ENCODE measurements at regions not wholly inside any gene's neighbourhood (a gene's known extent, or its start where the extent isn't known, plus 50 kb on each side); places are given as distances from the start of the nearest gene placed in this dataset.

DNA sequence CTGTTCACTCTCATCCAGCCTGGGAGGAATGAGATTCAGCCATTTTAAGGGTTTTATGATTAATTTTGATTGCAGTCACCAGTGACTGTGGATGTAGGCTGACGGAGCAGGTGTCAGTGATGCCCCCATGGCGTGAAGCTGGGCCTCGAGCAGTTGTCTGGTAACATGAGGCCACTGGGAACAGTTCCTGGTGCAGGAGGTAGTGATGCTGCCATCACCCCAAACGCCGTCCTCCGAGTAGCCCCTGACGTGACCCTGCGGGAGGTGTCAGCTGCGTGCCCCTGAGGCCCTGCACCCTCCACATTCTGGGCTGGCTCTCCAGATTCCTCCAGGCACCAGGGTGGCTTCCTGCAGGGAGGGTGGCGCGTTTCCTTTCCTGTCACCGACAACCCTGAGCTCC, 277.2 kb downstream of the TEX29 start:
- ATAC-seq (no peak), DNase-seq (no peak)
- no peaks in the 10 kb centered on the region for H3K9me3 Mint-ChIP-seq
- no peaks in the 10 kb centered on the region for H3K36me3 Mint-ChIP-seq (ENCODE audit: low read depth)
- no peak overlapping the region for H3K27ac Mint-ChIP-seq
- H3K4me1 Mint-ChIP-seq: no peaks in the 10 kb centered on the region
- H3K27me3 Mint-ChIP-seq: no peaks in the 10 kb centered on the region
- H3K4me3 Mint-ChIP-seq: no peak overlapping the region

GRCh38 chr13:111598747-111599146, 278.3 kb downstream of the TEX29 start:
- ATAC-seq (no peak), DNase-seq (no peak)
- H3K4me1 Mint-ChIP-seq: no peaks in the 10 kb centered on the region
- H3K9me3 Mint-ChIP-seq: no peaks in the 10 kb centered on the region
- H3K4me3 Mint-ChIP-seq: no peak overlapping the region
- no peaks in the 10 kb centered on the region for H3K27me3 Mint-ChIP-seq
- H3K36me3 Mint-ChIP-seq (ENCODE audit: low read depth): no peaks in the 10 kb centered on the region
- H3K27ac Mint-ChIP-seq: no peak overlapping the region

DNA sequence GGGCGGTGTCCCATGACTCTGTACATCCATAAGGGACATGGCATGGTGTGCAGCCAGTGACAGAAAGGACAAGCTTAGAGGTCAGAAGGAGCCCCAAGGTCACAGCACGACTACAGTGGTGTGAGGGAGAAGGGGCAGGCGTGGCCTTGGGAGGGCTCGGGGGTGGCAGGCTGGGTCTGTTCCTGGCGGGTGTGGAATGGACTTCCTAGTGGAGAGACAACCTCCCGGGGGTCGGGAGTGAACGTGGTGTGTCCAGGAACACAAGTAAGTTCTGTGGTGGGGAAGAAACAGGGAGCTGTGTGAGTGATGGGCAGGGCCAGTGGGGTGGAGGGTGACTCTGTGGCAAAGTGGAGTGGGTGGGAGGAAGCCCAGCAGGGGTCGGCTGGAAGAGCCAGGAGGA, 279.3 kb downstream of the TEX29 start:
- ATAC-seq: no peak
- H3K9me3 Mint-ChIP-seq: no peaks in the 10 kb centered on the region
- H3K4me1 Mint-ChIP-seq: no peaks in the 10 kb centered on the region
- H3K27ac Mint-ChIP-seq: no peak overlapping the region
- no peaks in the 10 kb centered on the region for H3K36me3 Mint-ChIP-seq (ENCODE audit: low read depth)
- no peak for DNase-seq
- H3K4me3 Mint-ChIP-seq: no peak overlapping the region
- no peaks in the 10 kb centered on the region for H3K27me3 Mint-ChIP-seq

GRCh38 chr13:111602874-111603273, 282.4 kb downstream of the TEX29 start:
- Mint-ChIP-seq H3K4me1 (no peaks in the 10 kb centered on the region), H3K27ac (no peak overlapping the region), H3K36me3 (ENCODE audit: low read depth) (no peaks in the 10 kb centered on the region), H3K27me3 (no peaks in the 10 kb centered on the region), H3K4me3 (no peak overlapping the region), H3K9me3 (no peaks in the 10 kb centered on the region)
- ATAC-seq (no peak), DNase-seq (no peak)

DNA sequence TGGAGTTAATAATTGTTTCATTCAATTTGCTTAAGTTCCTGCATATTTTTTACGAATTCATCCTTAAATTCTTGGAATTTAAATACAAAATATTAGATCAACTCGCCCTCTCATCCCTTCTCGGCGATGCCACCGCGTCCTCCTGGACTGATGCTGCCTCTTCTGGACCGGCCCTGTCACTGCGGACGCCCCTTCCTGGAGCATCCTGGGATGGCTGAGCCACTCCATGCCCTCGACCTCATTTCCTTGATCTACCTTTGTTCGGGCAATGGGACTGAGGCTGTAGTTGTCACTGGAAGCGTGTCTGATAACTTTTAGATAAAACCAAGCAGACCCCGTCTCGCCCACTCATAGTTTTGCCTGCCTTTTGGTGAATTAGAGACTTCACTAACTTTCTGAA, 283.7 kb downstream of the TEX29 start:
- ATAC-seq: no peak
- Mint-ChIP-seq H3K36me3 (ENCODE audit: low read depth) (no peaks in the 10 kb centered on the region), H3K27ac (no peak overlapping the region), H3K9me3 (no peaks in the 10 kb centered on the region), H3K4me1 (no peaks in the 10 kb centered on the region), H3K4me3 (no peak overlapping the region), H3K27me3 (no peaks in the 10 kb centered on the region)
- no peak for DNase-seq

DNA sequence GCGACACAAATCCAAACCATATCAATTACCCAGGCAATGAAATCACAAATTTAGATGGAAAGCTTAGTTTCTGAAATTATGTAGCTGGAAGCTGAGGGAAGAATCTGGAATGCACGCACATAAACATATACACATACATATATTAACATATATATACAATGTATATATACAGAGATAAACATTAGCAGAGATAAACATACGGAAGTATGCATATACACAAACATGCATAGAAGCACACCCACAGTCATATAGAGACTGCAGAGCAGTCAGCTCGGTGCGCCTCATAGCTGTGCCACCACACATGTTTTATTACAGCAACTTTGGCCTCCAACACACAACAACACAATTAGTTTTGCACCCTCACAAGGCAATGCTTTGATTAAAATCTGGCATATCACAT, 288.1 kb downstream of the TEX29 start:
- H3K27ac Mint-ChIP-seq: no peak overlapping the region
- no peaks in the 10 kb centered on the region for H3K36me3 Mint-ChIP-seq (ENCODE audit: low read depth)
- no peaks in the 10 kb centered on the region for H3K9me3 Mint-ChIP-seq
- no peak overlapping the region for H3K4me3 Mint-ChIP-seq
- H3K4me1 Mint-ChIP-seq: no peaks in the 10 kb centered on the region
- DNase-seq: no peak
- ATAC-seq: no peak
- no peaks in the 10 kb centered on the region for H3K27me3 Mint-ChIP-seq

DNA sequence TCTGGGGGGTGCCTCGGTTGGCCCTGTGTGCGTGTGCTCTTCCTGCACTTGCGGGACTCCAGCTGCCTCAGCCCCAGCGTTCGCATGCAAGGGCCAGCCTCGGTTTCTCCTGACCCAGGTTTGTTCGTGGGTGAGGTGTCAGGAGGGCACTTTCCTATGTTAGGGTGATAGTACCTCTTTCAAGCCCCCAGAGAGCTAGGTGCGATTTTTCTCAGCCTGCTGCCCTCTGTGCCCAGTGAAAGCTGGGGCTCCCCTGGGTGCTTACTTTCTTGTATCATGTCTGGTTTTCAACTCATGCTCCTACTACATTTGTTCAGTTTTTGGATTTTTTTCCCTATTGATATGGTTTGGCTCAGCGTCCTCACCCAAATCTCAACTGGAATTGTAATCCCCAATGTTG, 289.2 kb downstream of the TEX29 start:
- no peak for DNase-seq

GRCh38 chr13:111610081-111610480, 289.6 kb downstream of the TEX29 start:
- no peak overlapping the region for H3K27ac Mint-ChIP-seq
- no peaks in the 10 kb centered on the region for H3K4me1 Mint-ChIP-seq
- H3K27me3 Mint-ChIP-seq: no peaks in the 10 kb centered on the region

More for the DNA sequence above, 289.2 kb downstream of the TEX29 start:
- Mint-ChIP-seq H3K4me3 (no peak overlapping the region), H3K9me3 (no peaks in the 10 kb centered on the region), H3K36me3 (ENCODE audit: low read depth) (no peaks in the 10 kb centered on the region), H3K4me1 (no peaks in the 10 kb centered on the region), H3K27me3 (no peaks in the 10 kb centered on the region), H3K27ac (no peak overlapping the region)
- no peak for ATAC-seq

DNA sequence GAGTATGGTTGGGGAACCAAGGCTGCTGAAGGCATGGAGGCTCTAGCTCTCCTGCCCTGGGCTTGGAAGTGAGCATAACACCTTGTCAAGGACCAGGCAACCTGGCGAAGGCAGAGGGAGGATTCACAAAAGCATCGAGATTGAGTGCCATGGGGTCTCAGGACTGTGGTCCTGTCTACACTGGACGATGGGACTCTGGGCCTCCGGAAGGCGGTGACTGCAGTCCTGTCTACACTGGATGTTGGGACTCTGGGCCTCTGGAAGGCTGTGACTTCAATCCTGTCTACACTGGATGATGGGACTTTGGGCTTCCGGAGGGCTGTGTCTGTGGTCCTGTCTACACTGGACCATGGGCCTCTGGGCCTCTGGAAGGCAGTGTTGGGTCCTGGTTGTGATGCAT, 290.4 kb downstream of the TEX29 start:
- Mint-ChIP-seq H3K4me3 (no peak overlapping the region), H3K9me3 (no peaks in the 10 kb centered on the region), H3K36me3 (ENCODE audit: low read depth) (no peaks in the 10 kb centered on the region), H3K4me1 (no peaks in the 10 kb centered on the region), H3K27ac (no peak overlapping the region), H3K27me3 (no peaks in the 10 kb centered on the region)
- ATAC-seq (no peak), DNase-seq (no peak)

More at GRCh38 chr13:111610081-111610480, 289.6 kb downstream of the TEX29 start:
- H3K36me3 Mint-ChIP-seq (ENCODE audit: low read depth): no peaks in the 10 kb centered on the region
- no peak for ATAC-seq
- no peak for DNase-seq
- no peaks in the 10 kb centered on the region for H3K9me3 Mint-ChIP-seq
- no peak overlapping the region for H3K4me3 Mint-ChIP-seq

DNA sequence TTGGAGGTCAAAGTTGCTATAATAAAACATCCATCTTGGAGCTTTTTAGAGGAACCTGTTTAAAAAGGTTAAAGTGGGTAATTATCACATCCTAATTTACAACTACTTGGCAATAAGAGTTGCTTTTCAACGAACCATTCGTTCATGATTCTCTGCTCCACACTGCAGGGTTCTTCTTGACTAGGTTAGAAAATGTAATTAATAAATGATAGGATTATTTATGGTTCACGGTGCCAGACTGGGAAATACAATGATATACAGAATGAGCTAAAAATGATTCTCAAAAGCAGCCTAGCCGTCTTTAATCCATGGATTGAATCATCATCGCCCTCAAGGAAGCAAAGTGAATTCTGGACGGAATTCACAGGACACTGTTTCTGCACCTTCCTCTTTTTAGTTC, 291.2 kb downstream of the TEX29 start:
- Mint-ChIP-seq H3K36me3 (ENCODE audit: low read depth) (no peaks in the 10 kb centered on the region), H3K27ac (no peak overlapping the region), H3K4me1 (no peaks in the 10 kb centered on the region), H3K4me3 (no peak overlapping the region), H3K9me3 (no peaks in the 10 kb centered on the region), H3K27me3 (no peaks in the 10 kb centered on the region)
- ATAC-seq (no peak), DNase-seq (no peak)

- H3K27ac Mint-ChIP-seq: no peak overlapping the region
- no peak overlapping the region for H3K4me3 Mint-ChIP-seq
- H3K27me3 Mint-ChIP-seq: no peaks in the 10 kb centered on the region
- no peak for DNase-seq
- H3K4me1 Mint-ChIP-seq: no peaks in the 10 kb centered on the region
- no peaks in the 10 kb centered on the region for H3K9me3 Mint-ChIP-seq
- no peak for ATAC-seq
- no peaks in the 10 kb centered on the region for H3K36me3 Mint-ChIP-seq (ENCODE audit: low read depth)
These were observed 292.4 kb downstream of the TEX29 start for GRCh38 chr13:111612886-111613285.

- no peak for DNase-seq
These were observed 293.6 kb downstream of the TEX29 start for GRCh38 chr13:111614009-111614408.

GRCh38 chr13:111614613-111615012, 294.2 kb downstream of the TEX29 start:
- no peak overlapping the region for H3K4me3 Mint-ChIP-seq
- H3K36me3 Mint-ChIP-seq (ENCODE audit: low read depth): no peaks in the 10 kb centered on the region
- no peaks in the 10 kb centered on the region for H3K4me1 Mint-ChIP-seq
- no peaks in the 10 kb centered on the region for H3K9me3 Mint-ChIP-seq
- no peak for DNase-seq
- H3K27ac Mint-ChIP-seq: no peak overlapping the region
- H3K27me3 Mint-ChIP-seq: no peaks in the 10 kb centered on the region
- ATAC-seq: no peak

More at GRCh38 chr13:111614009-111614408, 293.6 kb downstream of the TEX29 start:
- H3K27ac Mint-ChIP-seq: no peak overlapping the region
- ATAC-seq: no peak
- H3K9me3 Mint-ChIP-seq: no peaks in the 10 kb centered on the region
- no peaks in the 10 kb centered on the region for H3K27me3 Mint-ChIP-seq
- no peaks in the 10 kb centered on the region for H3K4me1 Mint-ChIP-seq
- H3K36me3 Mint-ChIP-seq (ENCODE audit: low read depth): no peaks in the 10 kb centered on the region
- no peak overlapping the region for H3K4me3 Mint-ChIP-seq

GRCh38 chr13:111616203-111616602, 295.8 kb downstream of the TEX29 start:
- Mint-ChIP-seq H3K36me3 (ENCODE audit: low read depth) (no peaks in the 10 kb centered on the region), H3K4me3 (no peak overlapping the region), H3K27me3 (no peaks in the 10 kb centered on the region), H3K9me3 (no peaks in the 10 kb centered on the region), H3K27ac (no peak overlapping the region), H3K4me1 (no peaks in the 10 kb centered on the region)
- no peak for ATAC-seq
- DNase-seq: no peak

DNA sequence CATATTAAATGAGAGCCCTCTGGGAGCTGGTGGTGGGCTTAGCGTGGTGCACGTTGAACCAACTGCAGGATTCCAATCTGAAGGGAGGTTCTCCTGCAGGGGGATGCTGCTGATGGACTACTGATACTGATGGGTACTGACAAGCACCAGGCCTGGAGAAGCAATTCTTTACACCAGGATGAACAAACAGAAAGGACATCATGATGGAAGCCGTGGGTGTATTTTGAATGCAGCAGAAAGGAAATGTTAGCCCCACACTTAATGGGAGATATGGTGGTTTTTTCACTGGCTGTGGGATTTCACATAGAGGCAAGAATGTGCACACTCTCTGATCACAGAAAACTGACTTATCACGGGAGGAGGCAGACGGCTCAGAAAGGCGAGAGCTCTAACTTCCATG, 299.7 kb downstream of the TEX29 start:
- Mint-ChIP-seq H3K27ac (no peak overlapping the region), H3K9me3 (no peaks in the 10 kb centered on the region), H3K4me3 (no peak overlapping the region), H3K36me3 (ENCODE audit: low read depth) (no peaks in the 10 kb centered on the region), H3K27me3 (no peaks in the 10 kb centered on the region), H3K4me1 (no peaks in the 10 kb centered on the region)
- DNase-seq (no peak), ATAC-seq (no peak)

DNA sequence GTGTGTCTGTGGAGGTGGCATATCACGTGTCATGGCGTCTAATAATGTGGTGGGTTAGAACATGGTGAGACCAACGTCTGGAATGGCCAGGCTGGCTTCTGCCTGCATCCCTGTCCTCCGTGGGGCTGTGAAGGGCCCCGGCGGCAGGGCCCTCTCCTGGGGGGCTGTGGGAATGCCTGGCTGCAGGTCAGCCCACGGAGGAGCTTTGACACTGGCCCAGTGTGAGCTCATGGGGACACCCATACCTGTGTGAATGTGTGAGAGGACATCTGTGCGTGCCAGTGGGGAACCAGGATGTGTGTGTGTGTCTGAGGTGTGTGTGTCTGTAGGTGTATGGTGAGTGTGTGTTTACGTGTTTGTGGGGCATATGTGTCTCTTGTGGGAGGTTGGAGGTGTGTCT, 300.1 kb downstream of the TEX29 start:
- no peaks in the 10 kb centered on the region for H3K4me1 Mint-ChIP-seq
- no peak overlapping the region for H3K27ac Mint-ChIP-seq
- no peaks in the 10 kb centered on the region for H3K9me3 Mint-ChIP-seq
- no peaks in the 10 kb centered on the region for H3K36me3 Mint-ChIP-seq (ENCODE audit: low read depth)
- no peak overlapping the region for H3K4me3 Mint-ChIP-seq
- H3K27me3 Mint-ChIP-seq: no peaks in the 10 kb centered on the region
- ATAC-seq (no peak), DNase-seq (no peak)

Measured in activated naive CD8-positive, alpha-beta T cell treated with anti-CD3 and anti-CD28 coated beads, Interleukin-2, amount 50 U/mL, for 24 hours (primary cell).